GM12864 (cell line): ENCODE measurements at regions not wholly inside any gene's neighbourhood (a gene's known extent, or its start where the extent isn't known, plus 50 kb on each side); places are given as distances from the start of the nearest gene placed in this dataset.
"Not testable (repeated sequence)": the region's sequence is repeated elsewhere in the genome, so short reads cannot be mapped to it uniquely, and the experiment has no call there.

ENCODE experiments used
- DNase-seq: peaks from one replicate; pipeline ENCODE4 v3.0.0-alpha.2; 2011; ENCODE audit warnings: low read depth
- H3K4me3 ChIP-seq: 2 replicates; pipeline ENCODE4 v1.5.1; 2011; ENCODE audit warnings: mild to moderate bottlenecking, low read depth, low read length, control low read depth
- TF ChIP-seq, protein P1 (sequence below): IDR thresholded peaks from 2 replicates; pipeline ENCODE4 v1.5.1; 2011; ENCODE audit warnings: low read depth, mild to moderate bottlenecking, moderate library complexity, low read length, control low read depth, inconsistent platforms; ENCODE audit errors: missing control alignments

DNA sequence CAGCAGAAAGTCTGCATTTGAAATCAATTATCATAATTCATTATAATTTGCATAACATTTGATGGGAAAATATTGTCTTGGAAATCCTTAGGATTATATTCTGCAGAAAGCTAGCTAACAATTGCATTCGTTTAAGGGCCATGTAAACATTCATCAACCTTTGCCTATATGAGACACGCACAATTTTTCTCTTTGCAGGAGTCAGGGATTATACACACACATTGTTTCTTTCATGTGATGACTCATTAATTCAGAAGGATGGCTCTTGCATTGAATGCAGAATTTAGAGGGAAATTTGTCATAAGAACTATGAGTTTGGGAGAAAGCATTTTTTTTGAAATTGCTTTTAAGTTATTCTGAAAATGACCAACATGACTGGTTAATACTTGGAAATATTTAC lies 844.7 kb downstream of the DIPK2A start:
- no peak overlapping the region for H3K4me3 ChIP-seq
- no peak for DNase-seq
- TF ChIP-seq, protein P1, sequence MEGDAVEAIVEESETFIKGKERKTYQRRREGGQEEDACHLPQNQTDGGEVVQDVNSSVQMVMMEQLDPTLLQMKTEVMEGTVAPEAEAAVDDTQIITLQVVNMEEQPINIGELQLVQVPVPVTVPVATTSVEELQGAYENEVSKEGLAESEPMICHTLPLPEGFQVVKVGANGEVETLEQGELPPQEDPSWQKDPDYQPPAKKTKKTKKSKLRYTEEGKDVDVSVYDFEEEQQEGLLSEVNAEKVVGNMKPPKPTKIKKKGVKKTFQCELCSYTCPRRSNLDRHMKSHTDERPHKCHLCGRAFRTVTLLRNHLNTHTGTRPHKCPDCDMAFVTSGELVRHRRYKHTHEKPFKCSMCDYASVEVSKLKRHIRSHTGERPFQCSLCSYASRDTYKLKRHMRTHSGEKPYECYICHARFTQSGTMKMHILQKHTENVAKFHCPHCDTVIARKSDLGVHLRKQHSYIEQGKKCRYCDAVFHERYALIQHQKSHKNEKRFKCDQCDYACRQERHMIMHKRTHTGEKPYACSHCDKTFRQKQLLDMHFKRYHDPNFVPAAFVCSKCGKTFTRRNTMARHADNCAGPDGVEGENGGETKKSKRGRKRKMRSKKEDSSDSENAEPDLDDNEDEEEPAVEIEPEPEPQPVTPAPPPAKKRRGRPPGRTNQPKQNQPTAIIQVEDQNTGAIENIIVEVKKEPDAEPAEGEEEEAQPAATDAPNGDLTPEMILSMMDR: no peak

DNA sequence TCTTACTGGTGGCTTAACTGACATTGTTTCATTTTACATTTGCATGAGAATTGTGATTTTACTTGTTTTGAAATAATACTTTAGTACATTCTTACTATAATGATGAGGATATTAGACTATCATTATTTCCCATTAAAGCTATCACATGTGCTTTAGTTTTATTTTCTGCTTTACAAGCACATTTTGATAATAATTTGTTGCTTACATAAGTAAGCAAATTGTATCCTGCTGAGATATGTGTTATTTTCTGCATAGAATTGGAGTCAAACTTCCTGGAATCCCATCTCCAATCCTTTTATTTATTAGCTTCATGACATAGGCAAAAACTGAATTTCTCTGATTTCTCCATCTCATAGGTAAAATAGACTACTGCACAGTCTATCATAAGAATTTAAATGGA lies 847.4 kb downstream of the DIPK2A start:
- DNase-seq: no peak
- TF ChIP-seq, protein P1: no peak
- H3K4me3 ChIP-seq: no peak overlapping the region

DNA sequence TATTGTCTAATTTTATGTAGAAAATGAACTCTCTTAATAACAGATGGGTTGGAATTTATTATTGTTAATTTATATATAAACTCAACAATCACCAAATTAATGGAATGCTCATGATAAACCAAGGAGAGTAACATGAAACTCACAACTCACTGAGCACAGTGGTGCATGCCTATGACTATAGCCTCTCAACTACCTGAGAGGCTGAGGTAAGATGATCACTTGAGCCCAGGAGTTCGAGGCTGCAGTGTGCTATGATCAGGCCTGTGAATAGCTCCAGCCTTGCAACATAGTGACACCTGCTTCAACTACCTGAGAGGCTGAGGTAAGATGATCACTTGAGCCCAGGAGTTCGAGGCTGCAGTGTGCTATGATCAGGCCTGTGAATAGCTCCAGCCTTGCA lies 848.6 kb downstream of the DIPK2A start:
- not testable (repeated sequence) for H3K4me3 ChIP-seq, DNase-seq

GRCh38 chr3:144820726-144821125 lies 849.1 kb downstream of the DIPK2A start:
- no peak for DNase-seq
- no peak overlapping the region for H3K4me3 ChIP-seq
- TF ChIP-seq, protein P1: no peak

DNA sequence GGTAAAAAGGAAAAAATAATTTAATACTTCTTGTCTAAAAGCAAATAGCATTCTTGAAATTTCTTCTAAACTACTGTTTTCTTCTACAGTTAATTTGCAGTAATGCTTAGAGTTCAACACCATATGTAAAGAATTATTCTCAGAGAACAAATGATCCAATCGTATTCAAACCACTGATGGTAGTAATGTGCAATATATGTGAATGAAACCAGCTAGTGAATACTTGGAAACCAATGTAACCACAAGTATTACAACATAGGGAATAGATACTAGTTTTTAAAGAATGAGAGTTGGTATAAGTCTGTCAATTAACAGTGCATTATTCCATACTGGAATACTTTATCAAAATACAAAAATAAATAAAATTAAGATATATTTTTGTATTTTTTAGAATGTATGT lies 850.0 kb downstream of the DIPK2A start:
- DNase-seq: no peak
- TF ChIP-seq, protein P1: no peak
- H3K4me3 ChIP-seq: no peak overlapping the region

GRCh38 chr3:144822671-144823070 lies 851.0 kb downstream of the DIPK2A start:
- H3K4me3 ChIP-seq: no peak overlapping the region
- TF ChIP-seq, protein P1: no peak
- no peak for DNase-seq

GRCh38 chr3:144831955-144832716 lies 860.5 kb downstream of the DIPK2A start:
- TF ChIP-seq, protein P1: no peak
- no peak for DNase-seq
- H3K4me3 ChIP-seq: no peak overlapping the region
